ENCODE measurements at regions not wholly inside any gene's neighbourhood (a gene's known extent, or its start where the extent isn't known, plus 50 kb on each side); places are given as distances from the start of the nearest gene placed in this dataset.

- TF ChIP-seq POLR2A (IDR thresholded peaks at IDR 0.05) (no peak), CTCF (IDR thresholded peaks at IDR 0.05) (no peak)
Measured at GRCh38 chr4:12144051-12144450, 715.4 kb upstream of the HS3ST1 start.

Data from transverse colon (tissue), 3 donors.